Endothelial cell of umbilical vein (primary cell): ENCODE measurements at regions not wholly inside any gene's neighbourhood (a gene's known extent, or its start where the extent isn't known, plus 50 kb on each side); places are given as distances from the start of the nearest gene placed in this dataset.

Source experiments
- BruUV-seq: library from RNA; stranded (reverse); fragments of 400-500 nt; replicated peaks from 2 replicates; lab custom pipeline; 2021; lab: Mats Ljungman, UMichigan
- CTCF ChIA-PET: fragments of 300-600, 350-600 bp; sonication (Branson Sonifier 250); formaldehyde crosslinking; loops from one replicate; lab custom pipeline; 2021; ENCODE audit warnings: antibody characterized with exemption, inconsistent platforms; lab: Charles Lee
- POLR2A ChIA-PET: fragments of 300-600, 350-600 bp; sonication (Branson Sonifier 250); formaldehyde crosslinking; loops from one replicate; lab custom pipeline; 2021; ENCODE audit warnings: antibody characterized with exemption, inconsistent platforms; lab: Charles Lee
- DNase-seq: peaks from one replicate; pipeline ENCODE4 v3.0.0-alpha.2; 2011; ENCODE audit warnings: low read depth, low spot score
- FAIRE-seq: peaks from 2 replicates; lab custom pipeline; 2011; peaks lifted over from hg19 to GRCh38; lab: Jason Lieb, UNC
- H2AFZ ChIP-seq: 2 replicates; pipeline ENCODE4 v1.6.0; 2012; ENCODE audit warnings: low read depth, low read length, control low read depth, inconsistent platforms
- H3K27ac ChIP-seq: 2 replicates; pipeline ENCODE4 v1.5.1; 2011; ENCODE audit warnings: low read depth, mild to moderate bottlenecking, control low read depth, low read length, moderate library complexity; ENCODE audit not compliant: insufficient read depth
- H3K27me3 ChIP-seq, 2 experiments: 2 replicates each; pipeline versions ENCODE4 v1.6.0 to v1.6.1; 2011; ENCODE audit warnings: low read length in 2 of 2, mixed read lengths in 1 of 2; ENCODE audit not compliant: control insufficient read depth in 2 of 2, insufficient read depth in 2 of 2
- H3K36me3 ChIP-seq, 2 experiments: 2 replicates in 1 of 2; 3 replicates in 1 of 2; pipeline ENCODE4 v1.5.1; 2011; ENCODE audit warnings: low read length in 2 of 2, mild to moderate bottlenecking in 1 of 2, moderate library complexity in 1 of 2; ENCODE audit not compliant: control insufficient read depth in 2 of 2, insufficient read depth in 2 of 2; ENCODE audit errors: extremely low read depth in 1 of 2
- H3K4me1 ChIP-seq: 3 replicates; pipeline ENCODE4 v1.5.1; 2011; ENCODE audit warnings: mild to moderate bottlenecking, low read length; ENCODE audit not compliant: control insufficient read depth, insufficient read depth; ENCODE audit errors: extremely low read depth
- H3K4me2 ChIP-seq: 2 replicates; pipeline ENCODE4 v1.6.1; 2011; ENCODE audit warnings: low read length, control low read depth, mixed read lengths; ENCODE audit not compliant: insufficient read depth
- H3K4me3 ChIP-seq, 3 experiments: fragments of 200-600 bp in 1 of 3; sonication (generic), shearing (Covaris generic) in 1 of 3; replicated peaks in 1 of 3; 2 replicates each; pipeline ENCODE4 v1.5.1; 2011 to 2016; ENCODE audit warnings: control low read depth in 3 of 3, low read length in 3 of 3, mild to moderate bottlenecking in 2 of 3, inconsistent platforms in 1 of 3, low read depth in 1 of 3, moderate library complexity in 1 of 3; ENCODE audit not compliant: insufficient read depth in 1 of 3
- H3K79me2 ChIP-seq: 2 replicates; pipeline ENCODE4 v1.6.0; 2012; ENCODE audit warnings: low read length, inconsistent platforms; ENCODE audit not compliant: control insufficient read depth, insufficient read depth
- H3K9ac ChIP-seq: replicated peaks from 2 replicates; pipeline ENCODE3; 2011; ENCODE audit warnings: low read length, control low read depth; ENCODE audit not compliant: insufficient read depth; ENCODE audit errors: extremely low read depth
- H3K9me1 ChIP-seq: replicated peaks from 3 replicates; pipeline ENCODE4 v1.6.0; 2011; ENCODE audit warnings: mild to moderate bottlenecking, low read length; ENCODE audit not compliant: control insufficient read depth, insufficient read depth; ENCODE audit errors: extremely low read depth
- H3K9me3 ChIP-seq: replicated peaks from 2 replicates; pipeline ENCODE4 v1.5.1; 2012; ENCODE audit warnings: low read length, inconsistent platforms; ENCODE audit not compliant: control insufficient read depth, insufficient read depth
- H4K20me1 ChIP-seq: replicated peaks from 2 replicates; pipeline ENCODE3; 2011; ENCODE audit warnings: mild to moderate bottlenecking, low read length; ENCODE audit not compliant: control insufficient read depth, insufficient read depth; ENCODE audit errors: extremely low read depth
- EZH2 ChIP-seq: IDR thresholded peaks from 2 replicates; pipeline ENCODE4 v1.6.1; 2012; ENCODE audit warnings: borderline replicate concordance, low read depth, mild to moderate bottlenecking, moderate library complexity, low read length, inconsistent platforms; ENCODE audit not compliant: severe bottlenecking
- FOS ChIP-seq: IDR thresholded peaks from 2 replicates; pipeline ENCODE4 v1.6.1; 2011; ENCODE audit warnings: mild to moderate bottlenecking, low read length, moderate library complexity, borderline replicate concordance; ENCODE audit not compliant: insufficient read depth
- GATA2 ChIP-seq: IDR thresholded peaks from 2 replicates; pipeline ENCODE4 v1.7.0; 2011; ENCODE audit warnings: low read depth, mild to moderate bottlenecking, moderate library complexity, mixed read lengths, low read length; ENCODE audit not compliant: insufficient read length, insufficient read depth
- JUN ChIP-seq: IDR thresholded peaks from 2 replicates; pipeline ENCODE4 v1.6.1; 2011; ENCODE audit warnings: borderline replicate concordance, low read depth; ENCODE audit not compliant: insufficient read length, insufficient read depth
- MYC ChIP-seq: IDR thresholded peaks from one replicate; pipeline ENCODE4 v1.6.1; 2011; ENCODE audit warnings: mild to moderate bottlenecking, low read depth, low read length
- POLR2A ChIP-seq: IDR thresholded peaks from 2 replicates; pipeline ENCODE4 v1.6.1; 2012; ENCODE audit warnings: low read depth, mild to moderate bottlenecking, control low read depth, low read length
- POLR2AphosphoS5 ChIP-seq: IDR thresholded peaks from 2 replicates; pipeline ENCODE4 v1.6.1; 2012; ENCODE audit warnings: low read depth, mild to moderate bottlenecking, control low read depth, low read length, moderate library complexity; ENCODE audit not compliant: insufficient read depth
- dilution Hi-C: fragments of 300-500 bp; cut with MboI; formaldehyde crosslinking; loops from one replicate; pipeline ENCODE4 v1.15.0; 2019; ENCODE audit warnings: low sequenced_read_pairs; ENCODE audit not compliant: extremely low pct_ligation_motif_present
- intact Hi-C: fragments of 100-400 bp; cut with micrococcal nuclease; formaldehyde crosslinking; loops from one replicate; pipeline ENCODE4 v1.10.0; 2022
- TF ChIP-seq, protein P1 (sequence below): IDR thresholded peaks from 2 replicates; pipeline ENCODE4 v1.6.1; 2011; ENCODE audit not compliant: insufficient read depth, insufficient read length
- TF ChIP-seq, protein P2 (sequence below), 2 donors: IDR thresholded peaks; 1 replicate in 1 of 2; 2 replicates in 1 of 2; pipeline ENCODE4 v1.5.1; 2011; ENCODE audit warnings: low read length in 2 of 2, mild to moderate bottlenecking in 2 of 2, moderate library complexity in 2 of 2, control low read depth in 1 of 2, inconsistent platforms in 1 of 2, low read depth in 1 of 2; ENCODE audit not compliant: insufficient read depth in 1 of 2; ENCODE audit errors: extremely low read depth in 1 of 2

DNA sequence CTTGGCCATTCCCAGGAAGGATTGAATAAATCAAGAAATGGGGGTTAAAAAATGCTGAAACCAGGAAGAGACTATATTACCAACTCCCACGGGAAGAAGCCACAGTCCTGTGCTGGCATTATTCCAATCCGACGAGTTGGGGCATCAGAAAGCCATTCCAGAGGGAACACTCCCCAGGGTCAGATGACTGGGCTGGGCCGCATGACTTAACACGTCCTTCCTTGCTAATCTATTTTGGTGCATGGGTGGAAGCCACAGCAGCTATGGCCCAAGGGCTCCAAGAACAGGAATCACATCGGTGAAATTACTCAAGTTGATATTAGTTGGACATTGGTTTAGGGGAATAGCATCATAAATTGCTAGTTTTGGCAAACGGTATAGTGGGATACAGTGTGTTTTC lies 592.9 kb upstream of the NRP1 start:
- no peaks in the 10 kb centered on the region for H3K9me3 ChIP-seq
- H3K4me1 ChIP-seq = no peaks in the 10 kb centered on the region
- intact Hi-C loops = no loop called here
- no peak overlapping the region for H3K27ac ChIP-seq
- POLR2A ChIA-PET = no interaction called here
- no peaks in the 10 kb centered on the region for H4K20me1 ChIP-seq
- FAIRE-seq (no peak), DNase-seq (no peak)
- H3K4me2 ChIP-seq = no peak overlapping the region
- H3K79me2 ChIP-seq = no peaks in the 10 kb centered on the region
- H3K9ac ChIP-seq = no peak overlapping the region
- peaks cover 10 to 14% of the 10 kb centered on the region in 2 experiments for H3K27me3 ChIP-seq
- no peaks in the 10 kb centered on the region for H3K36me3 ChIP-seq
- no TSS peak for BruUV-seq
- dilution Hi-C loops = no loop called here
- no peak for TF ChIP-seq EZH2
- no peak for TF ChIP-seq MYC
- TF ChIP-seq, protein P1, sequence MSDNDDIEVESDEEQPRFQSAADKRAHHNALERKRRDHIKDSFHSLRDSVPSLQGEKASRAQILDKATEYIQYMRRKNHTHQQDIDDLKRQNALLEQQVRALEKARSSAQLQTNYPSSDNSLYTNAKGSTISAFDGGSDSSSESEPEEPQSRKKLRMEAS = no peak
- TF ChIP-seq, protein P2, sequence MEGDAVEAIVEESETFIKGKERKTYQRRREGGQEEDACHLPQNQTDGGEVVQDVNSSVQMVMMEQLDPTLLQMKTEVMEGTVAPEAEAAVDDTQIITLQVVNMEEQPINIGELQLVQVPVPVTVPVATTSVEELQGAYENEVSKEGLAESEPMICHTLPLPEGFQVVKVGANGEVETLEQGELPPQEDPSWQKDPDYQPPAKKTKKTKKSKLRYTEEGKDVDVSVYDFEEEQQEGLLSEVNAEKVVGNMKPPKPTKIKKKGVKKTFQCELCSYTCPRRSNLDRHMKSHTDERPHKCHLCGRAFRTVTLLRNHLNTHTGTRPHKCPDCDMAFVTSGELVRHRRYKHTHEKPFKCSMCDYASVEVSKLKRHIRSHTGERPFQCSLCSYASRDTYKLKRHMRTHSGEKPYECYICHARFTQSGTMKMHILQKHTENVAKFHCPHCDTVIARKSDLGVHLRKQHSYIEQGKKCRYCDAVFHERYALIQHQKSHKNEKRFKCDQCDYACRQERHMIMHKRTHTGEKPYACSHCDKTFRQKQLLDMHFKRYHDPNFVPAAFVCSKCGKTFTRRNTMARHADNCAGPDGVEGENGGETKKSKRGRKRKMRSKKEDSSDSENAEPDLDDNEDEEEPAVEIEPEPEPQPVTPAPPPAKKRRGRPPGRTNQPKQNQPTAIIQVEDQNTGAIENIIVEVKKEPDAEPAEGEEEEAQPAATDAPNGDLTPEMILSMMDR (IDR thresholded peaks at IDR 0.05; ENCODE audit: extremely low read depth in 1 of 2, insufficient read depth in 1 of 2, low read depth in 1 of 2, low read length in 2 of 2) = no peak
- no peak for TF ChIP-seq POLR2AphosphoS5
- no peak for TF ChIP-seq FOS
- no peak for TF ChIP-seq JUN
- TF ChIP-seq POLR2A = no peak
- no peak for TF ChIP-seq GATA2
- no peak overlapping the region for H3K4me3 ChIP-seq
- H3K9me1 ChIP-seq = no peaks in the 10 kb centered on the region
- CTCF ChIA-PET = no interaction called here
- no peak overlapping the region for H2AFZ ChIP-seq
